BJ (cell line): ENCODE measurements at regions not wholly inside any gene's neighbourhood (a gene's known extent, or its start where the extent isn't known, plus 50 kb on each side); places are given as distances from the start of the nearest gene placed in this dataset.

ENCODE experiments used
- CTCF ChIA-PET: fragments of 350-600 bp; formaldehyde crosslinking; extraction: SDS; loops from one replicate; lab custom pipeline; 2021; ENCODE audit warnings: antibody characterized with exemption, inconsistent platforms; lab: Yijun Ruan, JAX
- POLR2A ChIA-PET: fragments of 300-600 bp; sonication (Branson Sonifier 250); formaldehyde crosslinking; extraction: SDS; loops from one replicate; lab custom pipeline; 2021; ENCODE audit warnings: antibody characterized with exemption; lab: Charles Lee
- DNase-seq: peaks from one replicate; pipeline ENCODE4 v3.0.0-alpha.2; 2011; ENCODE audit warnings: low read depth
- H3K27me3 ChIP-seq: 2 replicates; pipeline ENCODE4 v1.6.0; 2011; ENCODE audit warnings: low read length; ENCODE audit not compliant: control insufficient read depth, insufficient read depth
- H3K36me3 ChIP-seq: 2 replicates; pipeline ENCODE4 v1.5.1; 2011; ENCODE audit warnings: low read length; ENCODE audit not compliant: control insufficient read depth, insufficient read depth
- H3K4me3 ChIP-seq: 2 replicates; pipeline ENCODE4 v1.5.1; 2011; ENCODE audit warnings: low read depth, mild to moderate bottlenecking, control low read depth, low read length
- TF ChIP-seq, protein P1 (sequence below): IDR thresholded peaks from 2 replicates; pipeline ENCODE4 v1.5.1; 2011; ENCODE audit warnings: low read depth, mild to moderate bottlenecking, control low read depth, inconsistent platforms, low read length, moderate library complexity; ENCODE audit not compliant: insufficient read depth

GRCh38 chr3:98990657-98991056, 89.2 kb upstream of the DCBLD2 start:
- TF ChIP-seq, protein P1, sequence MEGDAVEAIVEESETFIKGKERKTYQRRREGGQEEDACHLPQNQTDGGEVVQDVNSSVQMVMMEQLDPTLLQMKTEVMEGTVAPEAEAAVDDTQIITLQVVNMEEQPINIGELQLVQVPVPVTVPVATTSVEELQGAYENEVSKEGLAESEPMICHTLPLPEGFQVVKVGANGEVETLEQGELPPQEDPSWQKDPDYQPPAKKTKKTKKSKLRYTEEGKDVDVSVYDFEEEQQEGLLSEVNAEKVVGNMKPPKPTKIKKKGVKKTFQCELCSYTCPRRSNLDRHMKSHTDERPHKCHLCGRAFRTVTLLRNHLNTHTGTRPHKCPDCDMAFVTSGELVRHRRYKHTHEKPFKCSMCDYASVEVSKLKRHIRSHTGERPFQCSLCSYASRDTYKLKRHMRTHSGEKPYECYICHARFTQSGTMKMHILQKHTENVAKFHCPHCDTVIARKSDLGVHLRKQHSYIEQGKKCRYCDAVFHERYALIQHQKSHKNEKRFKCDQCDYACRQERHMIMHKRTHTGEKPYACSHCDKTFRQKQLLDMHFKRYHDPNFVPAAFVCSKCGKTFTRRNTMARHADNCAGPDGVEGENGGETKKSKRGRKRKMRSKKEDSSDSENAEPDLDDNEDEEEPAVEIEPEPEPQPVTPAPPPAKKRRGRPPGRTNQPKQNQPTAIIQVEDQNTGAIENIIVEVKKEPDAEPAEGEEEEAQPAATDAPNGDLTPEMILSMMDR: no peak
- no peak for DNase-seq
- Histone ChIP-seq H3K27me3 (no peaks in the 10 kb centered on the region), H3K4me3 (no peak overlapping the region), H3K36me3 (no peaks in the 10 kb centered on the region)
- ChIA-PET POLR2A (no interaction called here), CTCF (interaction anchor here (0.5 to 9.7 kb wide), 4 partner anchors 164 to 763 kb away, joined by 3 to 168 read pairs (median 6); no protein-coding TSS in a partner anchor)

GRCh38 chr3:98986073-98986472, 84.6 kb upstream of the DCBLD2 start:
- ChIA-PET POLR2A (interaction anchor here (0.6 kb wide), 1 partner anchor 433 kb away, joined by 4 read pairs; no protein-coding TSS in a partner anchor), CTCF (interaction anchor here (1.3 to 2.9 kb wide), 2 partner anchors 19 to 168 kb away, joined by 3 to 11 read pairs; no protein-coding TSS in a partner anchor)
- Histone ChIP-seq H3K27me3 (no peaks in the 10 kb centered on the region), H3K36me3 (no peaks in the 10 kb centered on the region), H3K4me3 (no peak overlapping the region)
- peak; percentile 82 for DNase-seq
- TF ChIP-seq, protein P1: no peak

GRCh38 chr3:98985431-98985830, 83.9 kb upstream of the DCBLD2 start:
- no peak overlapping the region for H3K4me3 ChIP-seq
- ChIA-PET CTCF (interaction anchor here (2.9 kb wide), 1 partner anchor 168 kb away, joined by 11 read pairs; no protein-coding TSS in a partner anchor), POLR2A (interaction anchor here (0.7 kb wide), 1 partner anchor 9 kb away, joined by 4 read pairs; no protein-coding TSS in a partner anchor)
- H3K27me3 ChIP-seq: no peaks in the 10 kb centered on the region
- TF ChIP-seq, protein P1: no peak
- no peaks in the 10 kb centered on the region for H3K36me3 ChIP-seq
- DNase-seq: no peak

DNA sequence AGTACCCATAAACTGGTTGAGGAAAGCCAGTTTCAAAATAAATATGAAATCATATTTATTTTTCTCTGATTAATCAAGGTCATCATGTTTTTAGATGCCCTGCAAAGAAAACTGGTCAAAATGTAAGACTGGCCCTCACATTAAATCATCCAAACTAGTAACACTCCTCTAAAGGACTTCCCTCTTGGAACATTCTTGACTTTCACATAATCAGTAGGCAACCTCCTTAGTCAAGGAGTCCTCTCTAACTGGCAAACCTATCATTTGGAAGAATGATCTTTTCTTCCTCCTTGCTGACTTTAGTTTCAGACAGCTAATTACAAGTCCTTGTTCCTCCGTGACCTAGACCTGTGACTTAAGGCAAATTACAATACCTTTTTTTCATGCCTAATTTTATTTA, 82.5 kb upstream of the DCBLD2 start:
- TF ChIP-seq, protein P1: no peak
- no peak for DNase-seq
- H3K27me3 ChIP-seq: no peaks in the 10 kb centered on the region
- H3K4me3 ChIP-seq: no peak overlapping the region
- no peaks in the 10 kb centered on the region for H3K36me3 ChIP-seq
- CTCF ChIA-PET: interaction anchor here (1.9 kb wide), 1 partner anchor 167 kb away, joined by 5 read pairs; no protein-coding TSS in a partner anchor
- POLR2A ChIA-PET: no interaction called here

DNA sequence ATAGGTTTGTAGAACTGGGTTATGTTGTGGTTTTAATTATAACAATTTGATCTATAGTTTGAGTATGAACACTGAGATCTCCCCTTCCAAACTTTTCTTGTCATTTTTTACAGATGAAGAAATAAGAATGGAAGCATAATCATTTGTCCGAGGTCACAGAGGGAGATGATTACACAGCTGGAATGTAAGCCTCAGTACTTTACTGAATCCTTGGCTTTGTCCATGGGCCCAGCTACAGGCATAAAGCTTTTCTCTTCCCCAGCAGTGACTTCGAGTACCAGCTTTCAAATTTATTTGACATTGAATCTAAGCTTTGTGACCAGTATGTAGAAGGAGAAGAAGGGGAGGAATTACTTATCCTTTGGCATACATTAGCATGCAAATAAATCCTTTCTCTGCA, 80.9 kb upstream of the DCBLD2 start:
- CTCF ChIA-PET: interaction anchor here (1.4 to 1.9 kb wide), 4 partner anchors 12 to 169 kb away, joined by 3 to 6 read pairs (median 6); no protein-coding TSS in a partner anchor
- DNase-seq: no peak
- Histone ChIP-seq H3K4me3 (no peak overlapping the region), H3K36me3 (no peaks in the 10 kb centered on the region), H3K27me3 (no peaks in the 10 kb centered on the region)
- POLR2A ChIA-PET: no interaction called here
- TF ChIP-seq, protein P1: no peak
